VCaP (cell line): ENCODE measurements at regions not wholly inside any gene's neighbourhood (a gene's known extent, or its start where the extent isn't known, plus 50 kb on each side); places are given as distances from the start of the nearest gene placed in this dataset.
"Not testable (repeated sequence)": the region's sequence is repeated elsewhere in the genome, so short reads cannot be mapped to it uniquely, and the experiment has no call there.

Source experiments
- H3K27ac ChIP-seq: fragments of 450-650 bp; 2 replicates; pipeline ENCODE4 v1.5.1; 2017
- CTCF ChIP-seq: fragments of 450-650 bp; conservative IDR thresholded peaks from 2 replicates; pipeline ENCODE4 v1.5.1; 2017; ENCODE audit warnings: mild to moderate bottlenecking, moderate library complexity

- H3K27ac ChIP-seq, result no peak overlapping the region
- no peak for TF ChIP-seq CTCF
Measured at GRCh38 chr3:65151666-65152065, 463.9 kb upstream of the ADAMTS9 start.

- TF ChIP-seq CTCF, result no peak
- H3K27ac ChIP-seq, result no peak overlapping the region
Measured at GRCh38 chr3:65149877-65150276, 462.1 kb upstream of the ADAMTS9 start.

- no peak for TF ChIP-seq CTCF
- no peak overlapping the region for H3K27ac ChIP-seq
Measured at GRCh38 chr3:65148687-65149086, 460.9 kb upstream of the ADAMTS9 start.

GRCh38 chr3:65146179-65146578, 458.4 kb upstream of the ADAMTS9 start:
- H3K27ac ChIP-seq, result no peak overlapping the region
- no peak for TF ChIP-seq CTCF

GRCh38 chr3:65145680-65146079, 457.9 kb upstream of the ADAMTS9 start:
- H3K27ac ChIP-seq, result no peak overlapping the region
- no peak for TF ChIP-seq CTCF

- no peak for TF ChIP-seq CTCF
- no peak overlapping the region for H3K27ac ChIP-seq
Measured at GRCh38 chr3:65144791-65145351, 457.1 kb upstream of the ADAMTS9 start.

GRCh38 chr3:65142456-65142855, 454.7 kb upstream of the ADAMTS9 start:
- no peak for TF ChIP-seq CTCF
- H3K27ac ChIP-seq, result no peak overlapping the region

GRCh38 chr3:65138556-65138955, 450.8 kb upstream of the ADAMTS9 start:
- no peak overlapping the region for H3K27ac ChIP-seq
- no peak for TF ChIP-seq CTCF

- not testable (repeated sequence) for H3K27ac ChIP-seq
Measured at GRCh38 chr3:65133752-65134151, 446.0 kb upstream of the ADAMTS9 start.
